ENCODE measurements at regions not wholly inside any gene's neighbourhood (a gene's known extent, or its start where the extent isn't known, plus 50 kb on each side); places are given as distances from the start of the nearest gene placed in this dataset.

- no peak for TF ChIP-seq CTCF (IDR thresholded peaks at IDR 0.05)
- no peak for TF ChIP-seq POLR2A (IDR thresholded peaks at IDR 0.05)
Observed at GRCh38 chr2:219803294-219803693, 175.9 kb downstream of the SLC4A3 start.
